HG03442 (cell line): ENCODE measurements at regions not wholly inside any gene's neighbourhood (a gene's known extent, or its start where the extent isn't known, plus 50 kb on each side); places are given as distances from the start of the nearest gene placed in this dataset.

Experiments
- ATAC-seq: cut with Tn5 transposase; IDR thresholded peaks from one replicate; pipeline ENCODE4 v1.9.1; 2021; ENCODE audit warnings: mild to moderate bottlenecking, moderate library complexity; ENCODE audit not compliant: unreplicated experiment

DNA sequence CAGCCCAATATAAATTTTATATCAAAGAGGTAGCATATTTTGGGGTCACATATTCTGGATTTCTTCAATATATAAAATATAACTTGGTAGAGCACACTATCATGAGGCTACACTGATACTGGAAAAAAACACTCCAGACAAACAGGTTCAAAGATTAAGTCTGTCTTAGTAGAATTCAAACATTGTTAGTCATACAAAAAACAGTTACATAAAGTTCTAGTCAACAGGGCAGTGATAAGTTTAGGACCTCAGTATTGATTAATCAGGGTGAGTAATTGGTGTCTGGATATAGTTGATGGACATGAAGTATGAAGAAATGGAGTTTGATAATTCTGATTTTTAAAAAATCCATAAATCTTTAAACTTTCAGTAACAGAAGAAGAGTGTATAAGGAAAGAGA lies 1291.3 kb downstream of the FSTL5 start:
- no peak for ATAC-seq

- ATAC-seq = no peak
Observed at GRCh38 chr4:160877087-160877790, 1286.6 kb downstream of the FSTL5 start.

GRCh38 chr4:160880180-160880579 lies 1283.6 kb downstream of the FSTL5 start:
- no peak for ATAC-seq

- ATAC-seq = no peak
Observed at GRCh38 chr4:160887668-160888067, 1276.1 kb downstream of the FSTL5 start.

DNA sequence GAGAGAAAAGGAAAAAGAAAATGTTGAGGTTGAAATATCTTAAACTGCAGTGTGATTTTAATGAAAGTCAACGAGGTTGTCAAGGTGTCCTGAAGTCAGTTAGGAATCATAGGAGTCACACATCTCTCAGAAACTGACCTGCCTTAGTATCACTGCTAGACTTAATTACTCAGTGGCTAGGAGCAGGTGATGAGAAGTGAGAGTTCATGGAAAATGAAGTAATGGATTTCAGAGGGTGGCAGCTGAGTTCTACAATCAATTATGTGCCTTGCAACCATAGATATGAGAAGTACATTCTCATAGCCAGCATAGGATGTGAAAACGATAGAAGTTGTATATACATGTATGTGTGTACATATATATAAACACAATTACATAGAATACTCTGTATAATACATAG lies 1269.7 kb downstream of the FSTL5 start:
- no peak for ATAC-seq

DNA sequence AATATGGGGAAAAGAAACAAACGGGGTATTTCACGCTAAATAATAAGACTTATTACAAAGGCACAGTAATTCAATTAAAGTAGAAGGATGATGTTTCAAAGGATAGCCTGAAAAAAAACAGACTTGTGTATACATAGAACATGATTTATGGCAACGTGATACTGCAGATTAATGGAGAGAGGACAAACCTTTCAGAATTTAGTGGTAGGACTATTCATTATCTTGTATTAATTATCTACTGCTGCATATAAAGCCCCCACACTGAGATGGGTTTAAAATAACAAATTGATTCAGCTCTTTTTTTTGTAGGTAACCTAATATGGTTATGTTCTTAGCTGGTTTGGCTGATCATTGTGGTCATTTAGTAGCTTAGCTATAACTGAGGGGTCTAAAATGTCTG lies 1269.0 kb downstream of the FSTL5 start:
- ATAC-seq = no peak

- no peak for ATAC-seq
Observed at GRCh38 chr4:160927311-160927710, 1236.5 kb downstream of the FSTL5 start.

- ATAC-seq = no peak
Observed at GRCh38 chr4:160928482-160928881, 1235.3 kb downstream of the FSTL5 start.

DNA sequence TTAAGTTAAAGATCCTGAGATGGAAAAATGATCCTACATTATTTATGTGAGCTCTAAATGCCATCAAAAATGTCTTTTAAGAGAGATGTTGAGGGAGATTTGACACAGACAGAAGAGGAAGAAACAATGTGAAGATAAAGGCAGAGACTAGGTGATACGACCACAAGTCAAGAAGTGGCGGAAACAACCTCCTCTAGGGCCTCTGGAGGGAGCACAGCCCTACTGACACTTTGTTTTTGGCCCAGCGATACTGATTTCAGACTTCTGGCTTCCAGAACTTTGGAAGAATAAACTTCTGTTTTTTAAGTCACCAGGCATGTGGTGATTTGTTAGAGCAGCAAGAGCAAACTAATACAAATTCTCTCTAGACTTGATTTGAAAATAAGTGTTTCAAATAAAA lies 1216.1 kb downstream of the FSTL5 start:
- no peak for ATAC-seq

DNA sequence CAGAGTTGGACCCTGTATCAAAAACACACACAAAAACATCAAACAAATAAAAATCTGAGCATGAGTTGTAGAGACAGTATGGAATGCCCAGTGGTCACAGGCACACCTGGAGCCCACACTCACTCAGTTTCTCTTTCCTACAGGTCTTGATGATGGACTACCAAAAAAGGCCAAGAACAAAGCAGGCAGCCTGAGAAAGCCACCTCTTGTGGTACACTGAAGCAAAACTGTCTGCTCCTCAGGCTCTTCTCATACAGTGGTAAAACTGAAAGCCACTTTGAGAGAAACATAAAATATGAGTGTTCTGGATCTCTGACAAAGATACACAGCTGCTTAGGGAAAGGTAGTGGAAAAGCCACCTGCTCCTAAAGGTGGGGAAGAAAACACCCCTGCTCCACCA lies 1206.9 kb downstream of the FSTL5 start:
- ATAC-seq = no peak

DNA sequence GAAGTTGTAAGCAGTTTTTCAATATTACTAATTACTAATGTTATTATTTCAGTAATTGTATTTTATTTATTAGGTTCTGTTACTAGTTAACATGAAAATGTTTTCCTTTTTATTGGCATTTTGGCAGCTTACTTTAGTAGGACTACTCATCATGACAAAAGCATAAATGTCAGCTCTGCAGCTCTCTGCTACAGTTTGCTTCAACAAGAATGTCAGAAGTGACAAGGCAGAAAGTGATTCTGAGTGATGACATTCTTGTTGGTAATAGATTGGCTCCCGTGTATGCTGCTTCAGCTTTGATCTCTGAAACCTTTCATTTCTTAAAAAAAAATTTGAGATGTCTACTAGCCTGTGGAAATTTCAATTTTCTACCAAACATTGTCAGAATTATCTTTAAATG lies 1193.9 kb downstream of the FSTL5 start:
- no peak for ATAC-seq

GRCh38 chr4:160980091-160980490 lies 1183.7 kb downstream of the FSTL5 start:
- ATAC-seq = no peak

GRCh38 chr4:160981083-160981482 lies 1182.7 kb downstream of the FSTL5 start:
- ATAC-seq = no peak

DNA sequence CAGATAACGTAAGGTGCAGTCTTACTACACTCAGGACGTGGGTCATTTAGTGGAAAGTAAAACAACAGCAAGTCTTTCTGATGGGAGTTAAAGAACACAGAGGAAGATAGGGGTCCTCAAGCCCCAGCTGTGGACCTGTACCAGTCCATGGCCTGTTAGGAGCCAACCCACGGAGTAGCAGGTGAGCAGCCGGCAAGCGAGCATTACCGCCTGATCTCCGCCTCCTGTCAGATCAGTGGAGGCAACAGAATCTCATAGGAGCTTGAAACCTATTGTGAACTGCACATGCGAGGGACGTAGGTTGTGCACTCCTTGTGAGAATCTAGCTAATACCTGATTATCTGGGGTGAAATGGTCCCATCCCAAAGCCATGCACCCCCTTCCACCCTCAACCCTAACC lies 1180.8 kb downstream of the FSTL5 start:
- ATAC-seq = no peak

DNA sequence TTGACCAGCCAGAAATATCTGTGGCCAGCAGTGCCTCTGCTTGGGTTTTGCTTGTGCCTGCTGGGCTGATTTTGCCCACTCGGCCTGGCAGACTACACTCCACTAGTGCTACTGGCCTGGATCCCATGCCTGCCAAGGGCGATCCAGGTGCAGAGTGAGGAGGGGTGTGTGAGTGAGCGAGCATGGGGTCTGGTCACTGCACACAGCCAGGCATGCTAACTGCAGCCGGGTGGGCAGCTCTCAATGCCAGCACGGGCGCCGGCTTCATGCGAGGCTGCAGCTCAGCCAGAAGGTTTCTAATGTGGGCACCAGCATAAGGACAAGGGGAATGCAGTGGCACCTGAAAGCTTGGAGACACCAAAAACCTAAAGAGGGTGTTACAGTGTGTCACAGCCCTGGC lies 1161.4 kb downstream of the FSTL5 start:
- no peak for ATAC-seq

- ATAC-seq = no peak
Observed at GRCh38 chr4:161003418-161004057, 1160.3 kb downstream of the FSTL5 start.

DNA sequence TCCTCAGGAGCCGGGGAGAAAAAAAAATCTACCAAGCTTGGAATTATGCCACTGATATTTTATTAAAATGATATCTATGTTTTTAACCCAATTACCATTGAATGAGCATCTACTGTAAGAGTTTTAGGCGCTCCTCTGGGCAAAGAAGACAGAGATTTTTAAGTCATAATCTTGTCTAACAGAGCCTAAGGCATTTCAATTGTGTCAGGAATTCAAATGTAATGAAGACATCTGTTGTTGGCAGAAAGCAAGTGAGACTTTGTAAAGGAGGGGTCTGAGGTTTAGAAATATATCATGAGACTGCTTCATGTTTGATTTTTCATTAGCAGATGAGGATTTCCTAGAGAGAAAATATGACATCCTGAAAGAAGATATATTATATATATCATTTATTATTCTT lies 1158.1 kb downstream of the FSTL5 start:
- ATAC-seq = no peak

DNA sequence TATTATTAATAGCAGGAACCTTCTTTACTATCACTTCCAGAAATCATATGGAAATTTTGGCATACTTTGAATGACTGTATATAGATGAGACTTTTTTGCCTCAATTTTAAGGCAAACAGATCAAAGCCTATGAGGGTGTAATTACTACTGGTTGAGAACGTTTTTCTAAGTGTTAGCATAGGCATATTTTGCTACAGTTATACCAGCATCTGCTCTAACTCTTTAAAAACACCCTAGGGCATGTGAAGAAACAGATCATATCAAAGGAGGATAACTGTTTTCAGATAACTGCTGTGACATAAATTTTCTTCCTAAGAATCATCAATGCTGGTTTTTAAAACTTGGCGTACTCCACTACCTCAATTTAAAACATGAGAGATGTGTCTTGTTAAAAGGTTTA lies 1155.3 kb downstream of the FSTL5 start:
- ATAC-seq = no peak

DNA sequence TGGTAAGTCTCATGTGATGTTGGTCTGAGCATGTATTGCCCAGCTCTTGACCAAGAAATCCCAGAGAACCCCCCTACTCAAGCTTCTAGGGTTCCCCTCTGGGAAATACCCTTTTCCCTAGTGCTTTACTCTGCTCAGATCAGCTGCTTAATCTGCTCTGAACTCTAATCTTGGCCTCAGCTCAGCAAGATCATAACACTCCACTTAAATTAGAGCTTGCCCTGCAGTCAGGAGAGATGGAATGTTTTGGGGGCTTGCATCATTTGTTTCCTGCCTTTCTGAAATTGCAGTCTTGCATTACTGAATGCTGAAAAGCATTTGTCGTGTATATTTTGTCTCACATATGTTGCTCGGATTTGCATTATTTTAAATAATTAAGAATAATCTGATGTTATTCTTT lies 1153.6 kb downstream of the FSTL5 start:
- ATAC-seq = no peak
